Mammary epithelial cell (primary cell): ENCODE measurements at regions not wholly inside any gene's neighbourhood (a gene's known extent, or its start where the extent isn't known, plus 50 kb on each side); places are given as distances from the start of the nearest gene placed in this dataset.

Experiments
- CTCF ChIP-seq, 2 donors: IDR thresholded peaks in 1 of 2; conservative IDR thresholded peaks in 1 of 2; 2 replicates each; pipeline ENCODE4 v1.5.1; 2011 to 2012; ENCODE audit warnings: inconsistent platforms in 2 of 2, low read length in 2 of 2, mild to moderate bottlenecking in 2 of 2, control low read depth in 1 of 2, low read depth in 1 of 2; ENCODE audit not compliant: insufficient read depth in 1 of 2; ENCODE audit errors: extremely low read depth in 1 of 2
- EZH2 ChIP-seq: IDR thresholded peaks from 2 replicates; pipeline ENCODE4 v1.6.1; 2012; ENCODE audit warnings: low read length, inconsistent platforms, borderline replicate concordance

DNA sequence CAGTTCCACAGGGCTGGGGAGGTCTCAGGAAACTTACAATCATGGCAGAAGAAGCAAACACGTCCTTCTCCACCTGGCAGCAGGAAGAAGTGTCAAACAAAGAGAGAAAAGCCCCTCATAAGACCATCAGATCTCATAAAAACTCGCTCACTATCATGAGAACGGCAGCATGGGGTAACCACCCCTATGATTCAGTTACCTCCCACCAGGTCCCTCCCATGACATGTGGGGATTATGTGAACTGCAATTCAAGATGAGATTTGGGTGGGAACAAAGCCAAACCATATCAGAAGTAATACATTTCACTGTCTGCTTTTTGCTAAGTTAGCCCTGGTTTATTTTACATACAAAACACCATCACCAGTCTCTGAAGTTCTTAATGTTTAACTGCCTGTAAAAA is 68.5 kb downstream of the RBM11 start:
- TF ChIP-seq CTCF (conservative IDR thresholded peaks at IDR 0.05 in 1 of 2, IDR thresholded peaks at IDR 0.05 in 1 of 2; ENCODE audit: extremely low read depth in 1 of 2, insufficient read depth in 1 of 2, low read depth in 1 of 2, low read length in 2 of 2) (no peak), EZH2 (no peak)
